H9 (cell line): ENCODE measurements at regions not wholly inside any gene's neighbourhood (a gene's known extent, or its start where the extent isn't known, plus 50 kb on each side); places are given as distances from the start of the nearest gene placed in this dataset.
"Not testable (repeated sequence)": the region's sequence is repeated elsewhere in the genome, so short reads cannot be mapped to it uniquely, and the experiment has no call there.

ENCODE experiments used
- DNase-seq: peaks from one replicate; pipeline ENCODE4 v3.0.0-alpha.2; 2017
- H2AFZ ChIP-seq: one replicate; pipeline ENCODE4 v1.6.1; 2013; ENCODE audit warnings: mild to moderate bottlenecking, low read length, control low read depth, moderate library complexity
- H2AK5ac ChIP-seq: 2 replicates; pipeline ENCODE4 v1.6.1; 2013; ENCODE audit warnings: low read length, control low read depth, mixed read lengths; ENCODE audit not compliant: insufficient read length
- H2BK120ac ChIP-seq: one replicate; pipeline ENCODE4 v1.6.1; 2013; ENCODE audit warnings: low read depth, mild to moderate bottlenecking, low read length, control low read depth, inconsistent platforms; ENCODE audit not compliant: poor library complexity, severe bottlenecking
- H2BK12ac ChIP-seq: 2 replicates; pipeline ENCODE4 v1.6.1; 2013; ENCODE audit warnings: low read length, control low read depth, mixed read lengths, low read depth; ENCODE audit not compliant: insufficient read length
- H2BK15ac ChIP-seq: 2 replicates; pipeline ENCODE4 v1.6.1; 2013; ENCODE audit warnings: low read depth, low read length, control low read depth
- H2BK20ac ChIP-seq: one replicate; pipeline ENCODE4 v1.6.1; 2013; ENCODE audit warnings: low read depth, mild to moderate bottlenecking, low read length, control low read depth, inconsistent platforms; ENCODE audit not compliant: poor library complexity, severe bottlenecking
- H2BK5ac ChIP-seq: 2 replicates; pipeline ENCODE4 v1.6.1; 2013; ENCODE audit warnings: low read length, control low read depth, mixed read lengths; ENCODE audit not compliant: insufficient read length
- H3K14ac ChIP-seq: 2 replicates; pipeline ENCODE4 v1.6.1; 2013; ENCODE audit warnings: low read length, control low read depth; ENCODE audit not compliant: insufficient read depth
- H3K18ac ChIP-seq: 2 replicates; pipeline ENCODE4 v1.6.1; 2013; ENCODE audit warnings: low read depth, mild to moderate bottlenecking, mixed read lengths, low read length, control low read depth; ENCODE audit not compliant: insufficient read length
- H3K23ac ChIP-seq: 2 replicates; pipeline ENCODE4 v1.6.1; 2013; ENCODE audit warnings: low read length, control low read depth, mixed read lengths, low read depth; ENCODE audit not compliant: insufficient read length
- H3K23me2 ChIP-seq: 2 replicates; pipeline ENCODE4 v1.6.1; 2013; ENCODE audit warnings: low read depth, mild to moderate bottlenecking, mixed read lengths, low read length, control low read depth; ENCODE audit not compliant: insufficient read length, poor library complexity, severe bottlenecking
- H3K27ac ChIP-seq: 2 replicates; pipeline ENCODE4 v1.5.1; 2013; ENCODE audit warnings: low read length, control low read depth, mixed read lengths, low read depth; ENCODE audit not compliant: insufficient read length
- H3K27me3 ChIP-seq: 2 replicates; pipeline ENCODE4 v1.6.1; 2013; ENCODE audit warnings: low read length, control low read depth, inconsistent platforms; ENCODE audit not compliant: insufficient read depth
- H3K4ac ChIP-seq: 2 replicates; pipeline ENCODE4 v1.6.1; 2013; ENCODE audit warnings: low read depth, mild to moderate bottlenecking, control low read depth, inconsistent platforms, low read length, moderate library complexity
- H3K4me1 ChIP-seq: 2 replicates; pipeline ENCODE4 v1.6.1; 2013; ENCODE audit warnings: low read length, control low read depth, inconsistent platforms; ENCODE audit not compliant: insufficient read depth
- H3K4me2 ChIP-seq: 2 replicates; pipeline ENCODE4 v1.6.1; 2013; ENCODE audit warnings: low read length, control low read depth, mixed read lengths; ENCODE audit not compliant: insufficient read length, insufficient read depth
- H3K56ac ChIP-seq: 2 replicates; pipeline ENCODE4 v1.6.1; 2013; ENCODE audit warnings: low read depth, mild to moderate bottlenecking, mixed read lengths, low read length, control low read depth; ENCODE audit not compliant: insufficient read length
- H3K79me1 ChIP-seq: 2 replicates; pipeline ENCODE4 v1.6.1; 2013; ENCODE audit warnings: low read depth, mild to moderate bottlenecking, moderate library complexity, low read length, control low read depth, inconsistent platforms; ENCODE audit not compliant: insufficient read depth, poor library complexity, severe bottlenecking
- H3K79me2 ChIP-seq: 2 replicates; pipeline ENCODE4 v1.6.1; 2013; ENCODE audit warnings: low read length, control low read depth, inconsistent platforms; ENCODE audit not compliant: insufficient read depth
- H3K9ac ChIP-seq: 2 replicates; pipeline ENCODE4 v1.6.1; 2013; ENCODE audit warnings: low read length, control low read depth, mixed read lengths; ENCODE audit not compliant: insufficient read length; ENCODE audit errors: extremely low read depth
- H3K9me3 ChIP-seq: one replicate; pipeline ENCODE4 v1.6.1; 2013; ENCODE audit warnings: low read depth, low read length, inconsistent platforms; ENCODE audit not compliant: control insufficient read depth
- H3T11ph ChIP-seq: one replicate; pipeline ENCODE4 v1.6.1; 2013; ENCODE audit warnings: mild to moderate bottlenecking, low read length, control low read depth, inconsistent platforms
- H4K20me1 ChIP-seq: one replicate; pipeline ENCODE4 v1.6.1; 2013; ENCODE audit not compliant: control insufficient read depth, insufficient read length, insufficient read depth
- H4K5ac ChIP-seq: 2 replicates; pipeline ENCODE4 v1.6.1; 2013; ENCODE audit warnings: low read depth, mild to moderate bottlenecking, mixed read lengths, low read length, control low read depth; ENCODE audit not compliant: insufficient read length
- H4K8ac ChIP-seq: replicated peaks from 2 replicates; pipeline ENCODE4 v1.6.1; 2013; ENCODE audit warnings: low read length, control low read depth, mixed read lengths, low read depth; ENCODE audit not compliant: insufficient read length
- H4K91ac ChIP-seq: 2 replicates; pipeline ENCODE4 v1.6.1; 2013; ENCODE audit warnings: low read depth, mild to moderate bottlenecking, moderate library complexity, mixed read lengths, low read length, control low read depth; ENCODE audit not compliant: insufficient read length
- H3K27ac Mint-ChIP-seq, 3 experiments: 2 replicates in 2 of 3; 3 replicates in 1 of 3; pipeline ENCODE4 v1.8.0; 2020 to 2021; ENCODE audit warnings: mixed read lengths in 3 of 3, mild to moderate bottlenecking in 1 of 3, moderate library complexity in 1 of 3
- H3K27me3 Mint-ChIP-seq: 2 replicates; pipeline ENCODE4 v1.8.0; 2021; ENCODE audit warnings: low read depth, mild to moderate bottlenecking, moderate library complexity, mixed read lengths
- H3K36me3 Mint-ChIP-seq, 3 experiments: 2 replicates in 2 of 3; 3 replicates in 1 of 3; pipeline ENCODE4 v1.8.0; 2020 to 2021; ENCODE audit warnings: low read depth in 3 of 3, mixed read lengths in 3 of 3; ENCODE audit not compliant: insufficient read depth in 1 of 3
- H3K4me1 Mint-ChIP-seq, 2 experiments: 2 replicates each; pipeline ENCODE4 v1.8.0; 2020; ENCODE audit warnings: mixed read lengths in 2 of 2
- H3K4me3 Mint-ChIP-seq, 2 experiments: 2 replicates in 1 of 2; 3 replicates in 1 of 2; pipeline ENCODE4 v1.8.0; 2020 to 2021; ENCODE audit warnings: mild to moderate bottlenecking in 2 of 2, mixed read lengths in 2 of 2, moderate library complexity in 1 of 2
- H3K9me3 Mint-ChIP-seq, 2 experiments: 2 replicates in 1 of 2; 3 replicates in 1 of 2; pipeline ENCODE4 v1.8.0; 2020; ENCODE audit warnings: mild to moderate bottlenecking in 2 of 2, mixed read lengths in 2 of 2, moderate library complexity in 1 of 2
- CTCF ChIP-seq: fragments of 200-600 bp; sonication (generic); conservative IDR thresholded peaks from 3 replicates; pipeline ENCODE4 v1.8.0; 2021; ENCODE audit warnings: antibody characterized with exemption, mild to moderate bottlenecking
- WGBS: extraction: QIAGEN DNeasy Blood & Tissue Kit; methylation state at CpG from one replicate; pipeline ENCODE4 v1.1.7; 2013; ENCODE audit warnings: missing lambda C conversion rate, low lambda C conversion rate, mixed read lengths; ENCODE audit not compliant: insufficient read length; ENCODE audit errors: extremely low coverage; 5-methylcytosine and 5-hydroxymethylcytosine counted together

DNA sequence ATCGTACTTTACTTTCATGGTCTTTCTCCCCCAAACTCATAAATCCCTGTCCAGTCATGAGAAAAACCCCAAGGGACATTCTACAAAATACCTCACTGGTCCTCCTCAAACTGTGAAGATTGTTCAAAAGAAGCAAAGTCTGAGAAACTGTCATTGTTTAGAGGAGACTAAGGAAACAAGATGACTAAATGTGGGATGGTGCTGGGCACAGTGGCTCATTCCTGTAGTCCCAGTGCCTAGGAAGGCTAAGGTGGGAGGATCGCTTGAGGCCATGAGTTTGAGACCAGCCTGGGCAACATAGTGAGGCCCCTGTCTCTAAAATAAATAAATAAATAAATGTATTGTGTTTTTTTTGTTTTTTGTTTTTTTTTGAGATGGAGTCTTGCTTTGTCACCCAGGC, 74.2 kb upstream of the SCAF11 start:
- Histone ChIP-seq H3K4me1 (no peaks in the 10 kb centered on the region), H3K23ac (no peak overlapping the region), H3K79me1 (no peaks in the 10 kb centered on the region), H3K4ac (no peak overlapping the region), H3T11ph (no peak overlapping the region), H3K4me2 (no peak overlapping the region), H2BK5ac (no peak overlapping the region), H2AFZ (no peak overlapping the region), H2BK20ac (no peak overlapping the region), H3K79me2 (no peaks in the 10 kb centered on the region), H4K91ac (no peak overlapping the region), H3K9me3 (no peaks in the 10 kb centered on the region), H2BK12ac (no peak overlapping the region), H3K18ac (no peak overlapping the region), H3K14ac (no peak overlapping the region), H2BK120ac (no peak overlapping the region), H2BK15ac (no peak overlapping the region), H3K56ac (no peak overlapping the region), H3K27me3 (no peaks in the 10 kb centered on the region), H4K20me1 (no peaks in the 10 kb centered on the region), H3K9ac (no peak overlapping the region), H3K27ac (no peak overlapping the region), H3K23me2 (no peaks in the 10 kb centered on the region), H4K5ac (no peak overlapping the region), H2AK5ac (no peak overlapping the region), H4K8ac (no peak overlapping the region)
- H3K9me3 Mint-ChIP-seq: peaks cover 25 to 32% of the 10 kb centered on the region in 2 experiments
- no peak overlapping the region for H3K4me3 Mint-ChIP-seq
- DNase-seq: no peak
- no peaks in the 10 kb centered on the region for H3K27me3 Mint-ChIP-seq
- WGBS: no CpG with 5 or more reads among the region's 2 CpGs
- no peaks in the 10 kb centered on the region for H3K4me1 Mint-ChIP-seq
- no peak for TF ChIP-seq CTCF
- H3K27ac Mint-ChIP-seq: no peak overlapping the region
- H3K36me3 Mint-ChIP-seq: peaks cover 2 to 11% (median 8%) of the 10 kb centered on the region in 3 experiments; a peak in 6 of 7 replicates

- H3K23ac ChIP-seq, H4K91ac ChIP-seq, H3K27ac Mint-ChIP-seq, H3K79me1 ChIP-seq, H3K4me2 ChIP-seq, H4K5ac ChIP-seq, H3K4me1 Mint-ChIP-seq, H3K4me3 Mint-ChIP-seq, H2BK15ac ChIP-seq, H3K79me2 ChIP-seq, H2BK5ac ChIP-seq, H2BK12ac ChIP-seq, H2AFZ ChIP-seq, DNase-seq, H3K14ac ChIP-seq, H2AK5ac ChIP-seq, H3K56ac ChIP-seq, H3K27me3 ChIP-seq, H3K9ac ChIP-seq, H3K4me1 ChIP-seq, H3T11ph ChIP-seq, H3K27me3 Mint-ChIP-seq, H3K23me2 ChIP-seq, H2BK120ac ChIP-seq, H3K27ac ChIP-seq, H3K4ac ChIP-seq, H3K9me3 ChIP-seq, H2BK20ac ChIP-seq, H4K8ac ChIP-seq, H3K18ac ChIP-seq, H4K20me1 ChIP-seq: not testable (repeated sequence)
- no CpG with 5 or more reads among the region's 7 CpGs for WGBS
- Mint-ChIP-seq H3K36me3 (peaks cover 12 to 35% (median 24%) of the 10 kb centered on the region in 3 experiments), H3K9me3 (peaks cover 47 to 66% of the 10 kb centered on the region in 2 experiments)
These were observed 68.3 kb upstream of the SCAF11 start for GRCh38 chr12:46058697-46059096.
